Spleen (tissue), 11 donors: ENCODE measurements at regions not wholly inside any gene's neighbourhood (a gene's known extent, or its start where the extent isn't known, plus 50 kb on each side); places are given as distances from the start of the nearest gene placed in this dataset.

ENCODE experiments used
- DNase-seq: peaks from one replicate; pipeline ENCODE4 v3.0.0-alpha.2; 2020
- H3K27ac ChIP-seq, 8 donors: fragments of 200-600 bp; sonication (generic) in 7 of 8; 1 replicate in 4 of 8; 2 replicates in 4 of 8; pipeline versions ENCODE4 v1.5.0 to v1.8.0; 2016 to 2021; ENCODE audit warnings: inconsistent platforms in 4 of 8, mild to moderate bottlenecking in 4 of 8, moderate library complexity in 1 of 8
- H3K27me3 ChIP-seq, 7 donors: fragments of 200-600 bp; sonication (generic) in 6 of 7; replicated peaks in 1 of 7; 1 replicate in 4 of 7; 2 replicates in 3 of 7; pipeline versions ENCODE4 v1.5.0 to v1.8.0; 2016 to 2021; ENCODE audit warnings: inconsistent platforms in 3 of 7, mild to moderate bottlenecking in 1 of 7
- H3K36me3 ChIP-seq, 6 donors: fragments of 200-600 bp; sonication (generic) in 5 of 6; 1 replicate in 4 of 6; 2 replicates in 2 of 6; pipeline versions ENCODE4 v1.5.0 to v1.8.0; 2016 to 2021; ENCODE audit warnings: inconsistent platforms in 2 of 6
- H3K4me1 ChIP-seq, 6 donors: fragments of 200-600 bp; sonication (generic) in 5 of 6; 1 replicate in 3 of 6; 2 replicates in 3 of 6; pipeline versions ENCODE4 v1.5.0 to v1.8.0; 2016 to 2021; ENCODE audit warnings: inconsistent platforms in 3 of 6
- H3K4me3 ChIP-seq, 8 donors: fragments of 200-600 bp; sonication (generic) in 7 of 8; 1 replicate in 4 of 8; 2 replicates in 4 of 8; pipeline versions ENCODE4 v1.5.0 to v1.8.0; 2016 to 2021; ENCODE audit warnings: inconsistent platforms in 4 of 8, mild to moderate bottlenecking in 4 of 8, moderate library complexity in 2 of 8
- H3K9me3 ChIP-seq, 8 donors: fragments of 200-600 bp; sonication (generic) in 7 of 8; 1 replicate in 4 of 8; 2 replicates in 4 of 8; pipeline versions ENCODE4 v1.5.0 to v1.8.0; 2016 to 2021; ENCODE audit warnings: inconsistent platforms in 4 of 8
- POLR2A ChIP-seq, 3 donors: fragments of 450-650 bp; IDR thresholded peaks; one replicate each; pipeline ENCODE4 v1.5.1; 2017; ENCODE audit warnings: antibody characterized with exemption in 3 of 3, mild to moderate bottlenecking in 1 of 3
- POLR2AphosphoS5 ChIP-seq, 3 donors: sonication (generic); formaldehyde crosslinking; IDR thresholded peaks; one replicate each; pipeline ENCODE4 v1.5.1; 2017; ENCODE audit warnings: antibody characterized with exemption in 3 of 3
- WGBS, 5 donors: extraction: QIAGEN DNeasy Blood & Tissue Kit in 3 of 5; methylation state at CpG; one replicate each; pipeline versions ENCODE4 v1.1.5 to v1.1.7; 2013 to 2018; 5-methylcytosine and 5-hydroxymethylcytosine counted together
- intact Hi-C: fragments of 100-400 bp; cut with DNase I; formaldehyde crosslinking; loops from one replicate; pipeline ENCODE4 v1.15.0; 2023; ENCODE audit warnings: low total_unique reads
- TF ChIP-seq, protein P1 (sequence below), 11 experiments: fragments of 200-600 bp in 7 of 11; fragments of 450-650 bp in 4 of 11; sonication (generic) in 4 of 11; IDR thresholded peaks in 8 of 11; conservative IDR thresholded peaks in 3 of 11; 1 replicate in 7 of 11; 2 replicates in 4 of 11; pipeline versions ENCODE4 v1.4.0 to v1.8.0; 2016 to 2021; ENCODE audit warnings: antibody characterized with exemption in 11 of 11, inconsistent platforms in 4 of 11, mild to moderate bottlenecking in 1 of 11
- donor health status: healthy with polysubstance abuse.
- donor health status: DM: no; HTN: no; CAD: no; lungs with moderate emphysema.
- donor health status: DM: no; HTN: no; CAD: no.
- donor health status: Bipolar disorder and iron deficiency.
- donor health status: healthy.
- donor health status: DM: no; HTN: no; CAD: no.
- donor health status: DM: yes; HTN: yes; CAD: no.

DNA sequence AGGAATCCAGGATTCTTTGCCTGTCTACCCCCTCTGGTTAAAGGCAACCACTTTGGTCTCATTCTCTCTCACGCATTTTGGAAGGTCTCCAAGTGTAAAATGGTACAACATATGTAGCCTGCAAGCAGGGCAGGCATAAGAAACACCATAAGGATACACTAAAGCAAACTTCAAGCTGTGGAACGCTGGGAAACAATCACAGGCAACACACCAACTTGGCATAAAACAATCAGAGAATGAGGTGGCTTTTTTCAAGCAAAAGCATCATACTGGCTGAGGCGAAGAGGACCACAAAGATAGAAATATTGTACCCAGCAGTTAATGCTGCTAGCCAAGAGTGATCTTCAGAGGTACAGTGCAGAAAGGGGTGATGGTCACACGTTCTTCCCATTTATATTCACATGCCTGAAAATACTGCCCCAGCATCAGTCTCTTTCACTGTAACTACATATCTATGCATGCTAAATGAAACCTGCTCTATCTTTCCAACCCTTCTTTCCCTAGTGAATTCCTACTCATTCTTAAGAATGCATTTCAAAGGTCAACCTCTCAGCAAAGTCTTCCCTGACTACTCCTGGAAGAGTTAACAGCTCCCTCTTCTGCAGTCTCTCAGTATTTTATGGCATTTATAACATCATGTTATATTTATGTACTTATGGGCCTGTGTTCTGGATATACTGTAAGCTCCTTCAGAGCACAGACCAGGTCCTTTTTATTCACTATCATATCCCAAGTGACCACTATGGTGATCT, 71.9 kb upstream of the GALNT5 start:
- H3K27ac ChIP-seq = no peak overlapping the region
- no peaks in the 10 kb centered on the region for H3K9me3 ChIP-seq
- H3K27me3 ChIP-seq = no peaks in the 10 kb centered on the region
- no peaks in the 10 kb centered on the region for H3K36me3 ChIP-seq
- no peak for DNase-seq
- intact Hi-C loops = no loop called here
- peaks cover 0 to 13% (median 7%) of the 10 kb centered on the region in 6 donors for H3K4me1 ChIP-seq
- 78 to 82% (median 81%) methylated on average over 4 of the region's 4 CpGs for whole genome bisulfite sequencing, 5 donors
- no peak overlapping the region for H3K4me3 ChIP-seq
- TF ChIP-seq POLR2AphosphoS5 (IDR thresholded peaks at IDR 0.05) = no peak

DNA sequence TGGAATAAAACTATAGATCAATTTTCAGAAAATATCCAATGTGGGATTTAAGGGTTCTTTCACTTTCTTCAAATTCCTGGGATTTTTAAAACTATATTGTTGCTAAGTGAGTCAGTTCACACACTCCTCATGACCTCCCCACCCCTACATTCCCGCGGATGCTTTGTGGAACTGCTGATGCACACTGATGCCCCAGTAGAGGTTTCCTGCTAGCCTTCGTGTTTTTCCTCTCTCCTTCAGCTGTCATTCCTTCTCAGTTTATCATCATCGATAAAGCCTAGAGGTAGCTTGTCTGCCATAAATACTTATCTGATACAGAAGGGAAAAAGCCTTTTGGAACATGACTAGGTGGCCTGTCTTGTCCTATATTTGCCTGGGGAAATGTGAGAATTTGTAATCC, 67.4 kb upstream of the GALNT5 start:
- H3K4me1 ChIP-seq = peaks cover 0 to 8% (median 0%) of the 10 kb centered on the region in 6 donors
- WGBS, 5 donors = 63 to 80% (median 70%) methylated on average over 4 of the region's 4 CpGs
- intact Hi-C loops = loop anchor here (10.0 kb wide), 1 partner anchor 1815 kb away; no protein-coding TSS in a partner anchor
- H3K27ac ChIP-seq = no peak overlapping the region
- no peaks in the 10 kb centered on the region for H3K36me3 ChIP-seq
- H3K27me3 ChIP-seq = no peaks in the 10 kb centered on the region
- TF ChIP-seq, protein P1, sequence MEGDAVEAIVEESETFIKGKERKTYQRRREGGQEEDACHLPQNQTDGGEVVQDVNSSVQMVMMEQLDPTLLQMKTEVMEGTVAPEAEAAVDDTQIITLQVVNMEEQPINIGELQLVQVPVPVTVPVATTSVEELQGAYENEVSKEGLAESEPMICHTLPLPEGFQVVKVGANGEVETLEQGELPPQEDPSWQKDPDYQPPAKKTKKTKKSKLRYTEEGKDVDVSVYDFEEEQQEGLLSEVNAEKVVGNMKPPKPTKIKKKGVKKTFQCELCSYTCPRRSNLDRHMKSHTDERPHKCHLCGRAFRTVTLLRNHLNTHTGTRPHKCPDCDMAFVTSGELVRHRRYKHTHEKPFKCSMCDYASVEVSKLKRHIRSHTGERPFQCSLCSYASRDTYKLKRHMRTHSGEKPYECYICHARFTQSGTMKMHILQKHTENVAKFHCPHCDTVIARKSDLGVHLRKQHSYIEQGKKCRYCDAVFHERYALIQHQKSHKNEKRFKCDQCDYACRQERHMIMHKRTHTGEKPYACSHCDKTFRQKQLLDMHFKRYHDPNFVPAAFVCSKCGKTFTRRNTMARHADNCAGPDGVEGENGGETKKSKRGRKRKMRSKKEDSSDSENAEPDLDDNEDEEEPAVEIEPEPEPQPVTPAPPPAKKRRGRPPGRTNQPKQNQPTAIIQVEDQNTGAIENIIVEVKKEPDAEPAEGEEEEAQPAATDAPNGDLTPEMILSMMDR (IDR thresholded peaks at IDR 0.05 in 8 of 11, conservative IDR thresholded peaks at IDR 0.05 in 3 of 11) = no peak
- TF ChIP-seq POLR2A (IDR thresholded peaks at IDR 0.05) = no peak
- TF ChIP-seq POLR2AphosphoS5 (IDR thresholded peaks at IDR 0.05) = no peak
- DNase-seq = no peak
- no peak overlapping the region for H3K4me3 ChIP-seq
- no peaks in the 10 kb centered on the region for H3K9me3 ChIP-seq

DNA sequence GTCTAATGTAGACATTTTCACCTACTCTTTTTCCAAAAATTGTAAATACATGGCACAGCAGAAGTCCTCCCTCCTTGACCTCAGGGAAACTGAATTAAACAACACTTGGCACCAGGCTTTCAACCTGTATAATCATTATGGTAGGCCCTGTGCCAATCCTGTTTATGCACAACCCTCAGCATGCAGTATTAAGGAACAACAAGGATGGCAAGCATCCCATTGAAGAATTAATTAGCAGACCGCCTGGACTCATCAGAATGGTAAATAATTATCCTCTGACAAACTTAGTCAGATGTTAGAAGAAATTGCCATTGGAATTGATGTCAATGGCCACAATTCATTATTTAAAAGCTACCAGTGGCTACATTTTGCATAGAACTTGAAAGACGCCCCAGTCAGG, 66.3 kb upstream of the GALNT5 start:
- H3K36me3 ChIP-seq = no peaks in the 10 kb centered on the region
- no peak for DNase-seq
- H3K27ac ChIP-seq = no peak overlapping the region
- no peak overlapping the region for H3K4me3 ChIP-seq
- intact Hi-C loops = loop anchor here (10.0 kb wide), 1 partner anchor 1816 kb away; no protein-coding TSS in a partner anchor
- TF ChIP-seq POLR2AphosphoS5 (IDR thresholded peaks at IDR 0.05) = no peak
- TF ChIP-seq, protein P1 (IDR thresholded peaks at IDR 0.05 in 8 of 11, conservative IDR thresholded peaks at IDR 0.05 in 3 of 11) = no peak
- no peak for TF ChIP-seq POLR2A (IDR thresholded peaks at IDR 0.05)
- no peaks in the 10 kb centered on the region for H3K9me3 ChIP-seq
- no peaks in the 10 kb centered on the region for H3K27me3 ChIP-seq
- WGBS, 5 donors = 89 to 98% (median 95%) methylated on average over 2 of the region's 2 CpGs
- H3K4me1 ChIP-seq = peaks cover 0 to 8% (median 0%) of the 10 kb centered on the region in 6 donors

DNA sequence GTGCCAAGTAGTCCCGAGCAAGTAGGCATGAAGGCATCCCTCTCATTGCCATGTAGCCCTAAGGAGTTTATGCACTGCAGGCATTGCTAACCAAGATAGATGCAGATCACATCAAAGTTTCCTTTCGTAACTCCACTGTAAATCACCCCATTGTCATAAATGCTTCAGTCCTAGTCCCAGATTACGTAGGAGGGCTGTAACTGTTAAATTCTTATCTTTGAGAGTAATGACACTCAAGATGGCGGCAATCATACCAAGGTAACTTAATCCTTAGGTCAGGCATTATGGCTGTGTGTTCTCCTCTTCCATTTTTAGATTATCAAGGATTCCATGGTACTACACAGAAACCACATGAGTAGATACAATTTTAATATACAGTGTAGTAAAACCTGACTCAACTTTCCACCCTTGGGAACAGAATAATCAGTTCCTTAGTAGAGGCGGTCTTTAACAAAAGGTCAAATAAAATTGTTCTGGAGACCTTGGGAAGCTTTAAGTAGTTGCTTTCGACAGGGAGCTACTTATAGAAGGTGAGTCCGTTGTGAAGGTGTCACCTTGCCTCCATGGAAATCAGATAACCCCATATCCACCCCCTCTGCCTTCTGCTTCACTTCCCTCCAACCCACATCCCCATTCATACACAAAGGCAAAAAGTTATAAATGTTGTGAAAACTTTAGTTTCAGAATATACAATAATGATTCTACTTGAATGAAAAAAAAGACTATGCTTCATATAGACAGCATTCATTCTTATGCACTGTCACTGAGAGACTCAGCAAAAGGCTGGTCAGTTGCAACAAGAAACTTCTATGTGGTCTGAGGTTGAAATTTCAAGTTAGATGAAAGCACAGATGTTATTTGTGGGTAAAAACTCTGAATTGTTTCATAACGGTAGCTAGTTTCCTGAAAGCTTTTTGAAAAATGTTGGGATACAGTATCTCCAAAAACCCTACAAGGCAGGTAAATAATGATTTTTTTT, 64.8 kb upstream of the GALNT5 start:
- Histone ChIP-seq H3K9me3 (no peaks in the 10 kb centered on the region), H3K36me3 (no peaks in the 10 kb centered on the region), H3K4me3 (no peak overlapping the region), H3K27ac (no peak overlapping the region), H3K4me1 (peaks cover 0 to 8% (median 0%) of the 10 kb centered on the region in 6 donors), H3K27me3 (no peaks in the 10 kb centered on the region)
- 71 to 81% (median 74%) methylated on average over 8 of the region's 8 CpGs for WGBS, 5 donors
- no peak for DNase-seq
- intact Hi-C loops = loop anchor here (10.0 kb wide), 1 partner anchor 1818 kb away; no protein-coding TSS in a partner anchor
- no peak for TF ChIP-seq POLR2AphosphoS5 (IDR thresholded peaks at IDR 0.05)
- TF ChIP-seq, protein P1 (IDR thresholded peaks at IDR 0.05 in 8 of 11, conservative IDR thresholded peaks at IDR 0.05 in 3 of 11) = no peak
- no peak for TF ChIP-seq POLR2A (IDR thresholded peaks at IDR 0.05)
